A673 (cell line): ENCODE measurements at regions not wholly inside any gene's neighbourhood (a gene's known extent, or its start where the extent isn't known, plus 50 kb on each side); places are given as distances from the start of the nearest gene placed in this dataset.

Source experiments
- BruUV-seq: library from RNA; stranded (reverse); fragments of 400-500 nt; replicated peaks from 2 replicates; lab custom pipeline; 2021; lab: Mats Ljungman, UMichigan
- CTCF ChIA-PET: fragments of 300-600 bp; sonication (Branson Sonifier 250); formaldehyde crosslinking; loops from one replicate; lab custom pipeline; 2022; ENCODE audit warnings: antibody characterized with exemption; lab: Charles Lee
- POLR2A ChIA-PET: fragments of 300-600 bp; sonication (Branson Sonifier 250); formaldehyde crosslinking; loops from one replicate; lab custom pipeline; 2022; ENCODE audit warnings: antibody characterized with exemption; ENCODE audit not compliant: low non-redundant PET; lab: Charles Lee
- DNase-seq: peaks from one replicate; pipeline ENCODE4 v3.0.0-alpha.2; 2015; ENCODE audit warnings: low spot score
- H3K27ac ChIP-seq: fragments of 200-600 bp; sonication (generic); 2 replicates; pipeline ENCODE4 v1.5.1; 2016; ENCODE audit warnings: mixed run types, low read depth, mild to moderate bottlenecking, mixed read lengths, antibody characterized with exemption, low read length; ENCODE audit not compliant: poor library complexity, severe bottlenecking
- H3K27me3 ChIP-seq: fragments of 200-600 bp; sonication (generic); replicated peaks from 2 replicates; pipeline ENCODE4 v1.6.1; 2017; ENCODE audit warnings: mixed run types, low read depth, mild to moderate bottlenecking, mixed read lengths, antibody characterized with exemption, low read length; ENCODE audit not compliant: insufficient read depth, poor library complexity
- H3K36me3 ChIP-seq: fragments of 200-600 bp; sonication (generic); 2 replicates; pipeline ENCODE4 v1.6.1; 2016; ENCODE audit warnings: mixed run types, mild to moderate bottlenecking, mixed read lengths, antibody characterized with exemption, low read length; ENCODE audit not compliant: insufficient read depth, poor library complexity, severe bottlenecking
- H3K4me1 ChIP-seq: fragments of 200-600 bp; sonication (generic); 2 replicates; pipeline ENCODE4 v1.6.1; 2017; ENCODE audit warnings: mixed run types, mild to moderate bottlenecking, mixed read lengths, antibody characterized with exemption, low read length; ENCODE audit not compliant: insufficient read depth, poor library complexity, severe bottlenecking
- H3K4me3 ChIP-seq: fragments of 200-600 bp; sonication (generic); 2 replicates; pipeline ENCODE4 v1.5.1; 2016; ENCODE audit warnings: low read depth, mixed run types, mild to moderate bottlenecking, mixed read lengths, low read length; ENCODE audit not compliant: poor library complexity, severe bottlenecking
- H3K9me3 ChIP-seq: fragments of 200-600 bp; sonication (generic); 2 replicates; pipeline ENCODE4 v1.6.1; 2016; ENCODE audit warnings: mixed run types, low read depth, mild to moderate bottlenecking, mixed read lengths, antibody characterized with exemption, low read length; ENCODE audit not compliant: poor library complexity, severe bottlenecking
- CTCF ChIP-seq: fragments of 300-800, 200-600 bp; sonication (generic); conservative IDR thresholded peaks from 2 replicates; pipeline ENCODE4 v1.5.1; 2017; ENCODE audit warnings: low read depth, mild to moderate bottlenecking, antibody characterized with exemption, low read length, moderate library complexity, mixed read lengths
- EZH2 ChIP-seq: fragments of 200-600 bp; sonication (generic); IDR thresholded peaks from 2 replicates; pipeline ENCODE4 v1.6.1; 2017; ENCODE audit warnings: borderline replicate concordance, low read depth, mild to moderate bottlenecking, mixed read lengths, antibody characterized with exemption, low read length; ENCODE audit not compliant: poor library complexity, severe bottlenecking
- intact Hi-C: fragments of 100-400 bp; cut with micrococcal nuclease; formaldehyde crosslinking; loops from one replicate; pipeline ENCODE4 v1.10.0; 2022; ENCODE audit not compliant: unreplicated experiment

DNA sequence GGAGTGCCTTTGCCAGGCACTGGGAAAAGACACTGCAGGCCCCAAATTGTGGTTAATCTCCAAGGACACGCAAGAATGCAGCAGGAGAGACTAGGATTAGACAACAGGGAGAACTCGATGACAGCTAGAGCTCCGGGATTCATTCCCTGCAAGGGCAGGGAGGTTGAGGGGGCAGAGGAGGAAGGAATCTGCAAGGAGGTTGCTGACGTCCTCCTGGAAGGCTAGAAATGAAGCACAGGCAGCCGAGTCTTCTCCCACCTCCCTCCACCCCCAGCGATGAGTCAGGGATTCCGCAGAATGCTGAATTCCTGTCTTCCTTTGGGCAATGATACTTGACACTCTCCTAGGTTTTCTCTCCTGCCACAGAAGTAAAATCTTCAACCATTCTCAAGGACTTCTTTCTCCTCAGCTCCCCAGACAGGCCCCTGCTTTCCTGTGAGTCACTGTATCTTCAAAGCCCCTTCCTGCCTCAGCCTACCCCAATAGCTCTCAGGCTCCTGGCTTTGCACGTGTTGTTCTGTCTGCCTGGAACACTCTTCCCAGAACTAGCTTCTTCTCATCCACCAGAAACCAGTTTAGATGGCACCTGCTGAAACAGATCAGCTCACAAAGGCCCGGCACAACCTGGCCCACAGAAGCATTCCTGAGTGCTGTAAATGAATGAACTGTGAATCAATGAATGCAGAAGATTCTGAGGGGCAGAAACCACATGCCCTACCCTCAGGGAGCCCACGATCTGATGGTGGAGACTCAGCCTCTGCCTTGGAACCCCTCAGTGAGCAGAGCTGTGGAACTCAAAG, 85.6 kb downstream of the MRPL14 start:
- intact Hi-C loops: no loop called here
- Histone ChIP-seq H3K9me3 (no peaks in the 10 kb centered on the region), H3K36me3 (no peaks in the 10 kb centered on the region), H3K4me1 (peaks cover 30% of the 10 kb centered on the region), H3K27ac (peak overlapping the region; percentile 87), H3K27me3 (no peaks in the 10 kb centered on the region), H3K4me3 (no peak overlapping the region)
- TF ChIP-seq CTCF (no peak), EZH2 (no peak)
- BruUV-seq: no TSS peak
- ChIA-PET POLR2A (no interaction called here), CTCF (no interaction called here)
- peak; percentile 81 for DNase-seq

DNA sequence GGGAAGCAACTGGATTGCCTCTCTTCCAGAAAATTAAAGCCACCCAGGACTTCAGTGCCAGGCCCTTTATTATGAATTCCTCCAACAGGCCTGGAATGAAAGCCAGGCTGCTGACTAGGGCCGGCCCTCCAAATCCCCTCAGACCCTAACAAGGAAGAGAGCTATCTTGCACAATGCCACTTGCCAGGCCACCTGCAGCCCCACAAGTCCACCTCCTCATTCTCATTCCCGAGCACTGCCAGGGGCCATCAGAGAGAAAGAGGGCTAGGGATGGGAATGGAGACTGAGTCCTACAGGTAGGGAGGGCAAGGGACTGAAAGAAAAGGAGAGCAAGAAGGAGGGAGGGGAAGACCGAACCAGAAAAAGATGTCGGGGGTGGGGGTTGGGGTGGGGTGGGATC, 86.5 kb downstream of the MRPL14 start:
- POLR2A ChIA-PET: no interaction called here
- no peak for TF ChIP-seq EZH2
- TF ChIP-seq CTCF: no peak
- Histone ChIP-seq H3K4me3 (no peak overlapping the region), H3K9me3 (no peaks in the 10 kb centered on the region), H3K36me3 (no peaks in the 10 kb centered on the region), H3K4me1 (peaks cover 36% of the 10 kb centered on the region), H3K27ac (peak overlapping the region; percentile 53), H3K27me3 (no peaks in the 10 kb centered on the region)
- intact Hi-C loops: no loop called here
- DNase-seq: no peak
- CTCF ChIA-PET: no interaction called here
- no TSS peak for BruUV-seq

DNA sequence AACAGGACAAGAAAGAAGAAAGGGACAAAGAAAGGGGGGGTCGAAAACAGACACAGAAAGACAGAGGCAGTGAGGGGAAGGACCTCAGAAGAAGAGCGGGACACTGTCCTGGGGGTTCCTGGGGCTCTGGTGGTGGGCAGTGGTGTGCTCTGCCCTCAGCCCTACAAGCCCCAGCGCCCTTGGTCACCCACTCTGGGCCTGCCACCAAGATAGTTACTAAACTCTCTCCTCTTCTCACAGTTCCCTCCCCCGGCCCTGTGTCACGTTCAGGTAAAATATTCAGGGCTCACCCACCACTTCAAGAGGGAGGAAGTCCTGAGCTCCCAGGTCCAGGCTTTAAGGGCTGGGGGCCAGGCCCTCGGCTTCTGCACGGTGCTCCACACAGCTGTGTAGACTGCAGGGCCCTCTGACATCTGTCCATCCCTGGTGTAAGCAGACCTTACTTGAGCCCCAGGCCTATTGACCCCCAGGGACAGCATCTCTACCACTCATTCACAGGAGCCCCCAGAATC, 87.4 kb downstream of the MRPL14 start:
- H3K27me3 ChIP-seq: no peaks in the 10 kb centered on the region
- TF ChIP-seq EZH2 (no peak), CTCF (no peak)
- intact Hi-C loops: no loop called here
- DNase-seq: no peak
- peaks cover 45% of the 10 kb centered on the region for H3K4me1 ChIP-seq
- no peak overlapping the region for H3K4me3 ChIP-seq
- H3K27ac ChIP-seq: no peak overlapping the region
- BruUV-seq: no TSS peak
- ChIA-PET POLR2A (interaction anchor here (0.6 kb wide), 1 partner anchor 18 kb away, joined by 3 read pairs; no protein-coding TSS in a partner anchor), CTCF (no interaction called here)
- H3K36me3 ChIP-seq: no peaks in the 10 kb centered on the region
- no peaks in the 10 kb centered on the region for H3K9me3 ChIP-seq
